T-helper 2 cell treated with Interferon-gamma antibody and Interleukin-4, amounts not matched to agents 100 ng/mL and 5 ng/mL, for 36 hours (primary cell): ENCODE measurements at regions not wholly inside any gene's neighbourhood (a gene's known extent, or its start where the extent isn't known, plus 50 kb on each side); places are given as distances from the start of the nearest gene placed in this dataset.

Source experiments
- intact Hi-C: fragments of 100-400 bp; cut with micrococcal nuclease; formaldehyde crosslinking; loops from one replicate; pipeline ENCODE4 v1.15.1; 2023

DNA sequence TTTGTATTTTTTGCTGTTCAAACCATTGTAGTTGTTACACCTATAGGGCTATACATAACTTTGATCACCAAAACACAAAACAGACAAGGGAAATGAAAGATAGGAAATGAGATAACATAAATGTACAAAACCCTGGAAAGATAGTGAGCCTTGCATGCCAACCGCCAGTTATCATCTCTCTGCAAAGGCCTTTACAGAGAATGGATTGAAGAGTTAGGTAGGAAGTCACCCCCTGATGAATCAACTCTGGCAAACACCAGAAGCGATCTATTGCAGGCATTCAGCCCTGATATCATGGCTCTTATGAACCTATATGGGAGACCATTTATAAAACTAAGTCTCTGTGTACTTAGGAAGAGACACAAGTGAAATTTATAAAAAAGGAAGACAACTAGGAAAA is 588.0 kb downstream of the TUSC7 start:
- intact Hi-C loops = no loop called here

DNA sequence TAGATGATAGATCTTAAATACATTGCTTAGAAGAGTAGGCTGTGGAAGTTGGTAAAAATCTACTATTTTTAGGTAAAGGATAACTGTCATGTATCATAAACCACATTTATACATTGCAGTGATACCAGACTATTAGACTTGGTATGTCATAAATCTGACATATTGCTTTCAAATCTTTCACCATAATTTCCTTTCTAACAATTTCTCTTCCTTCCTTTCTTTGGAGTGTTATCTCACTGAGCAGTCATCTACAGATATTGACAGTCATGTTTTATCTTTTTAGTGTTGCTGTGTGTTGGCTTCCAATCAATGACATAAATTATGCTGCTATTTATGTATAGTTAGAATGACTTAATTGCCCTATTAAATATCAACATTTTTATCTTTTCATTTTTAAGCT is 588.7 kb downstream of the TUSC7 start:
- intact Hi-C loops = no loop called here

DNA sequence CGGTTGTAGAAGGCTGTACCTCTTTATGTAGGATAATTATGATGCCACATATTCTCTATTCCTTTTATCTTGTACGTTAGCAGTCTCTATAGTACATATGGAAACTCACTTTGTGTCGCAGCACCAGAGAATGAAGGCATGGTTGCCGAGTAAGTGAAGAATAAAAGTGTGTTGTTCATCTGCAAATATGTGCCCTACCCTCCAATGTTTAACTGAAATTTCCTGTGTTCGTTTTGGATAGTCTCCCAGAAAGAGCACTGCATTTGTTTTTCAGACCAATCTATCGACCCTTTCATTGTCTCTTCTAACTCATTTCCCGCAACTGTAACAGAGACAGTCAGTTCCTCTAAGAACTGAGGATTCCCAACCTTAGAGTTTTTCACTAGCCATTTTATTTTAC is 592.8 kb downstream of the TUSC7 start:
- intact Hi-C loops = no loop called here

DNA sequence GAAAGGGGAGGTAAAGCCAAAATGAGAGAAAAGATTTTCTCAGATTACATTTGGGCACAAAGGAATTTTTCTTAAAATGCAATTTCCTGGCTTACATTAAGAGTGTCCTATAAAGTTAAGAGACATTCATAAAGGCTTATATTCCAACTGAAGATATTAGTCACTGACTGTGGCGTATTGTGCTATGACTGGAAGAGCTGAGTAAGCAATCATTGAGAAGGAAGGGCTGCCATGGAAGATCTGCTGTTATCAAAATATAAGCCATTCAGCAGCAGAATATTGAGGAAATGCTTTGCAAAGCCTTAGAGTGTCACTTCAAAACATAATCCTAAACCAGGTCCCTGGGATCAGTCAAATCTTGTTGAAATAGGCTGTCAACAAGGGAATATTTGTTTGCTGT is 593.9 kb downstream of the TUSC7 start:
- intact Hi-C loops = no loop called here

DNA sequence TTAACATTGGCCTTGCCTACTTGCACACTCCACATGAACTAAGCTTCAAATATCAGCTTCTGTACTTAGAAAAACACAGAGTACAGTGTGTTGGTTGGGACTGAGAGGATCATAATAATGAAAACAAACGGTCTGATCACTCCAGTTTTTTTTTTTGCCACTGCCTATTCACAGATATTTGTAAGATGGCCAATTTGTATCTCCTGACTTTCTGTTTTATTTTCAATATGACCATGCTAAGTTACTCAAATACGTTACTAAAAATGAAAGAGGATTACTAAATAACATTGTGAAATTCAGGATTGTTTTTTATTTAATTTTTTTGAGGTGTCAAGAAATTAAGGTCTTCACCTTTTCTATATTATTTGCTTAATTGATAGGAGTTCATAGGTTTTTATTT is 595.1 kb downstream of the TUSC7 start:
- intact Hi-C loops = no loop called here

DNA sequence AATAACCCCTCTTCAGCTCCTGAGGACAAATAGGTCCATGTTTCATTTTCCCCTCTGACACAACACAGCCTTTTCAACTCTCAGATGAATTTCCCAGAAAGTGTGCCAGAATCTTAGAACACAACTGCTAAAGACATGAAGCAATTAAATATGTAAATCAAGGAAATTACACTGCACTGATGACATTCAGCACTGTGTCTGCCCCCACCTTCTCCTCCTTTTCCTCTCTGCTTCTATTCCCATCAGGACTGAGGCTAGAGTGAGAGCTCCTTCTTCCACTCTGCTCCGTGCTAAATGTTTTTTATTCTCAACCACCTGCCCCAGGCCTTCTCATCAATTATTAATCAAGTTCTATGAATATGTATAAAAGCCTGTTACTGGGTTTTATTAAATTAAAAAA is 596.1 kb downstream of the TUSC7 start:
- intact Hi-C loops = no loop called here

DNA sequence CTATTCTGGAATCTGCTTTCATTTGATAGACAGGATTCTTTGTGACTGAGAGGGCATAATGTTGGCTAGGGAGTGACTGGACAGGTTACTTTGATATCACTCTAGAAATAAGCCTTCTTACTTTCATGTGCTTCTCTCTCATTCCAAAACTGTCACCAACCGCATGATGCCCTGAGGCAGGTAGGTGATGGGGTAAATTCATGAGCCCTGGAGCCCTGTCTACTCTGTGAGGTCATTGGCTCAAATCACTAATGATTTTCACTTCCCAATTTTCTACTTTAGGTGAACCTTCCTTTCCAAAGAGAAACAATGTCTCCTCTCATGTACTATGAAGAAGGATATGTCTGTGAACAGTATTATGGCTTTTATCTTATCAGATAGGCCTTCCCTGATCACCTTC is 596.7 kb downstream of the TUSC7 start:
- intact Hi-C loops = no loop called here

DNA sequence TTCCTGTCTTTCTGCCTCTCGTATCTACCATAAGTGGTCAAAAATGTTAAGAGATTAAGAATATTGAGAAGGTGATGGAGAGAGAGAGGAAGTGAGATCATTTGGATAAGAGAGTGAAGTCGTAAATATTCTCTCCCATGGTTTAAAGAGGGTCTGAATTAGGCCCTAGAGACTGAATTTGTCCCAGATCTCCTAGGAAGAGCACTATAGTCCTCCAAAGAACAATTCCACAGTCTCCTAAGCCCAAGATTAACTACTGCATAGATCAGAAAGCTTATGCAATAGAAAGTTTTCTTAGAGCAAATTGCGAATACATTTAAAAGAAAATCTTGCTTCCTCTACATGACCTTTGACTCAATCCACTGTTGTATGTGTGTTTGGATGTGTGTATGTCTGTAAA is 598.8 kb downstream of the TUSC7 start:
- intact Hi-C loops = no loop called here

DNA sequence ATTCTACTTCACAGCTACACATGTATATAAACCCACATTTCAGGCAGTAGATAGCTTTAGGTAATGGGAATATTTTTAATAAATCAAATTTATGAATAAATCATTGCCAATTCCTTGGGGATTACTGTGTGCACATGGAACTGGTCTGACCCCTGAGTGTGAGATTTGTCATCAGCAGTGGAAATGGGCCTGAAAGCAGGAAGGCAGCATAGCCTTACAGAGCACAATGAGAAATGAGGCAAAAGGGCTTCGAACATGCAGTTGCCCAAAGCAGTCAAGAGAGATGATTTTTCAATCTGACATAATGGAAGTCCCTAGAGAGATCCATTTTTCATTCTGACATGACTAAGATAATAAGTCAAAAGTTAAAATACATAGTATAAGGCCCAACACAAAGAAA is 599.2 kb downstream of the TUSC7 start:
- intact Hi-C loops = no loop called here

DNA sequence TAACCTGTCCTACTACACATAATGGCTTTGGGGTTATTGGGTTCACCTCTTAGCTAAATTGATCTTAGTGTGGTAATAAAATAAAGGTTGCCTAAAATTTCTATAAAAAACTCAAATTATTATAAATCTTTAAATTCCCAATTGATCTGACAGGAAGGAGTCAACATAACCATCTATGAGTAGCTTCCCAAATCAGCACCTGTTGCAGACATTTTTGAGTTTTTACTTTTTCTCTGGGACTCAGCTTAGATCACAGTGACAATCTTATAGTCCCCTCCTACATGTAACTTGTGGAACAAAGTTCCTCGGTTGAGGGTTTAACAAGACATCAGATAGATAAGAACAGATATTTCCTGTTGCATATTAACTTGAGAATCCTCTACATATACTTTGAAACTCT is 601.0 kb downstream of the TUSC7 start:
- intact Hi-C loops = no loop called here

DNA sequence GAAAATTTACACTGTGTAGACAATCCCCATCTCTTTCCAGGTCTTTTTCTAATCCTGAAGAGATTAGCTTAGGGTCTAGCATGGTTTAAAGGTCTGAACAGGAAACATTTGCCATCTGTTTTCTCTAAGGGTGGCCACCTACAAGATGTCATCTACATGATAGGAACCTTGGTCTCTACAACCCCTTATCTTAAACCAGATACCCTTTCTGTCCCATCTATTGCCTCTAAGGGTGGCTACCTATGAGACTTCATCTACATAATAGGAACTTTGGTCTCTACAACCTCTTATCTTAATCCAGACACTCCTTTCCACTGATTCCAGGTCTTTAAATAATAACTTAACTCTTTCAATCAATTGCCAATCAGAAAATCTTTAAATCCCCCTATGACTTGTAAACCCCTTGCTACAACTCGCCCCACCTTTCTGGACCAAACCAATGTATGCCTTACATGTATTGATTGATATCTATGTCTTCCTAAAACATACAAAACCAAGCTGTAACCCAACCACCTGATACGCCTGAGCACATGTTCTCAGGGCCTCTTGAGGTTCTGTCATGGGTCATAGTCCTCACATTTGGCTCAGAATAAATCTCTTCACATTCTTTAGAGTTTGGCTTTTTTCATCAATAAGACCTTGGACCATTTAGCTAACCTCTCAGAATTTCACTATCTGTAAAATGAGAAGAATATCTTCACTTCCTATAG is 605.0 kb downstream of the TUSC7 start:
- intact Hi-C loops = no loop called here

DNA sequence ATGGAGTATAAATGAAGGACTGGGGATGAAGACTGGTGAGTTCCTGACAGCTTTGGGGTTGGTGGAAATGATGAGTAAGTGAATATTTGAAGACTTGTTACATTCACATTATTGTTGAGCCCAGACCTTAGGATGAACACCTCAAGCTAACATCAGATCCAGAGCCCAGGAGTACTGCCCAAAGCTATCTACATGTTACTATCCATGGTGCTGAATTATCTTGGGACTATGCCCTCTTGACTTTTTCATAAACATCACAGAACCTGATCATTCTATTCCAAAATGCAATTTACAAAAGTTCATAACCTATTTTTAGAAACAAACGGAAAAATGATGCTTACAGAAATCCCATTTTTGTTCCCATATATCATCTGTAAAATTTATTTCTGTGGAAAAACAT is 613.3 kb downstream of the TUSC7 start:
- intact Hi-C loops = no loop called here

DNA sequence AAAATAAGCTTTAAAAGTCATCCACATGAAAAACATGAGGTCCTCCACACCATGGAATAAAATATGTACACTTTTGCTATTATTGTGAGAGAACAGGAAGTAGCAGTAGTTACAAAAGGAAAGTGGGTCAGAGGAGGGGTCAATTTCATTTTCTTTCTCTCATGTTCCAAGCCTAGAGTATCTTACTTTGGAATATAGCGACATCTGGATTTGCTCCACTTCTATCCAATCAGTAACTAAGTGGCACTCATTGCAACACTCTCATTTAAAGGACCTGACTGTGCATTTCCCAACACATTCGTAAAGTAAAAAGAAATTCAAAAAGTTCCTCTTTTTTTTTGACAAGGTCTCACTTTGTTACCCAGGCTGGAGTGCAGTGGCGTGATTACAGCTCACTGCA is 637.3 kb downstream of the TUSC7 start:
- intact Hi-C loops = no loop called here

DNA sequence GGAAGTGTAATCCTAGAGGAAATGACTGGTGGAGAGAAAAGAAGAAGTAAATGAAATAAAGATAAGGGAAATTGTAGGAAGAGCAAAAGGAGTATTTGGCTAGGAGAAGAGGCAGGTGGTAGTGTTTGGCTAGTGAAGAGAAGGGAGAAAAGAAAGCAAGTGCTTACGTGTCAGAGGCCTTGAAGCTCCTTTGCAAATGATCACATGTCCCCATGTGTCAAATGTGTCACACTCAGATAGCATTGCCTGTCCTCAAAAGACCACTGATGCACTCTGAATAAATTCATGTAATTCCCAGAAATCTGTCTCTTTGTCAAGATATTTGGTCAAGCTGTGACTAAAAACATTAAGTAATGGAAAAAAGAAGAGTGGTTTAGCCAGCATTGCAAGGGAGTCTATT is 639.3 kb downstream of the TUSC7 start:
- intact Hi-C loops = no loop called here

DNA sequence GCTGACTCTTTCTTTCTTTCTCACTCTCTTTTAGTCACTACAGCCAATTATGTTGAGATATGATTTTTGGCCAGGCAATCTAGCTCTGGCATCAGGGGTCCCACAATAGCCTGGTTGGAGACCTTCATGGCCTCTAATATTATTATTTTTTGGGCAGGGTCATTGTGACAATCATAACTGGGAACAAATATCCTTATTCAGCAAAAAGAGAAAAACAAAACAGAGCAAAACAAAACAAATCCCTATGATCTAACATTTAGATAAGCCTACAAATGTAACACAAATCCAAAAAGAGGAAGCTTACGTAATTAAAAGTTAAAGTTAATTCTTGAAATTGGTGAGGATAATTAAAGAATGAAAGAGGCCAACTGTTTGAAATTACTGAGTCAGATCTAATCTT is 640.0 kb downstream of the TUSC7 start:
- intact Hi-C loops = no loop called here

DNA sequence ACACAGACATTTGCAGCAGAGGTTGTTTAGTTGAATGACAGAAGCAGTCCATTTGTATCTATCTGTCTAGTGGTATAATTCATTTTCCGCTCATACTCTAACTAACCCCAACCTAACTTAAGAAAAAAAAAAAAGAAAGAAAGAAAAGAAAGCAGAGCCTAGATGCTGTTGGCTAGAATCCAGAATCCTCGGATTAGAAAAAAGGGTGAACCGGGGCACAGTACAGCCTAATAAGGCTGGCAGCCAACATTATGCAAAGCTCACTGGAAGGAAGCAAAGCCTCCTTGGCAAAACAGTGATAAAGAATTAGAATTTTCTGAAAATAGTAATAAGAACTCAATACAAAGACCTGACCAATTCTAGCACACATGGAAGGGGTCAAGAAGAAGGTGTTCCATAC is 640.8 kb downstream of the TUSC7 start:
- intact Hi-C loops = no loop called here

DNA sequence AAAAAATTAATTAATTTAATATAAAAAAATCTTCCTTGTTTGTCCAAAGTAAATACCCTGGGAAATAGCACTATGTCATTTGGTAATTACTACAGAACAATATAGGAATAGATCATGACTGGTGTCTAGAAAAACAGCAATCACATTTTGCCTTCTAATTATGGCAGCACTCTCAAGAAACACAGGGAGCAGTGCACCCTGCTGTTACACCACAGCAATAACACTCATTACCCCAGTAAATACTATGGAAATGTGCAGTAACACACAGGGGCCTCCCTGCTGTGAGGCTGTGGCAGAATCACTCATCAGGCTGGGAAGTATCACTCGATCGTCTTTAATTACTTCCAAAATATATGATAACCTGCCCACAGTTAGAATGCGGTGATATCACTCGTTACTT is 646.0 kb downstream of the TUSC7 start:
- intact Hi-C loops = no loop called here

DNA sequence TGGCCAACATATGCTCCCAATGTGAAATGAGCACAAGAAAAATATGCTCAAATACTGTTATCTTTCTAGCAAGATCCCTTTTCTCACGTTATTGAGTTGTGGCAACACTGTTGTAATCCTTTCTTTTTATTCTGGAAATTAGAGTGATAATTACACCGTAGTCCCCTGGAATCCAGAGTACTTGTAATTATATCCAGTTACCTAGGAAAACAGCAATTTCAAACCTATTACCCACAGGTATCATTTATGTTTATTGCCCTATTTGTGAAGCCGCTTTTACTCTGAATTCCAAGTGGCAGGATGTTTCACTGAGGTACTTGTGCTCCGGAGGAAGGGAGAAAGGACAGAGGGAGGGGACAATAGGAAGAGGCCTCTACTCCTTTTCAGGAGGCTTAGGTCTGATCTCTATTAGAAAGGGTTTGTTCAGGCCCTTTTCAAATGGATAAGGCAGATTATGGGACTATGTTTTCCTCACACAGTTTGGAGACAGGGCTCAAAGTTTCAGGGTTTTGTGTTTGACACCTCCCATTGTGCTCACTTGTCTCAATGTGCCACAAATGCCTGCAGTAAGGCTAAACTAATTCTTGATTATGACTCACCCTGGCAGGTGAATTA is 646.6 kb downstream of the TUSC7 start:
- intact Hi-C loops = no loop called here

DNA sequence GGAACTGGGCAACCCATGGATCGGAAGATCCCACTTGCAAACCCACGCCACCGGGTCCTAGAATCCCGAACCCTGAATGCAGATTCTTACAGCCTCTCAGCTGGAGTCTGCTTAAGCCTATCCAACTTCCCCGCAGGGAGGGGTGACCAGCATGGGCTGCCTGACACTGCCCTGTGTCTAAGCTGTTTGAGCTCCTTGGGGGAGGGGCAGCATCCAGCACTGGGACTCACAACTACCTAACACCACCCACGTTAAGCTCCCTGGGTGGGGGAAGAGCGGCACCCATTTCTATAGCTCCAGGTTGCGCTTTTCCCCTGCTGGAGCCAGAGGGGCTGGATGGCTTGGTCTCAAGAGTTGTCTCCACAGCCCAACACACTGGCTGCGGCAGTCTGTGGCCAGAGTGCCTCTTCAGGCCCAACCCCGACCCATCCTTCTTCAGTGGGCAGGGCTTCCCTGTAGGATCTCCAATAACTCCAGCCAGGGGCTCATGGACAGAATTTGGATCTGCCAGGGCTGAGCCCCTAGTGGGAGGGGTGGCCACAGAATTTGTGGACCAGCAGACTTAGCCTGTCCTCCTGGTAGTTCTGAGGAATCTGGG is 649.2 kb downstream of the TUSC7 start:
- intact Hi-C loops = no loop called here

DNA sequence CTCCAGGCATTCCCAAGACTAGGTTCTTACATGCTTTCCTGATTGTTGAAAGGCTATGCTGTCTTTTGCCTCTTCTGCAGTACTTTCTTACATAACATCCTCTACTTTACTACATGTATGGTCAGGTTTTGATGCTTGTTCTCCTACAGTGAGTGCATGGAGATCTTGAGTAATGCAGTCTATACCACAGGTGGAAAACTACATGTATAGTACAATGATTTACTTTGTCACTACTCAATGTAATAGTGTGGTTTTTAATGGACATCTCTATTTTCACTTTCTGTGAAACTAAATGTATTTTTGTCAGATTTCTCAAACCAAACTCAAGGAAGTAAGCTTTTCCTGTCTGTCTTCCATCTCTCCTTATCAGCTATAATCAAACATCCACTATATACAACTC is 657.0 kb downstream of the TUSC7 start:
- intact Hi-C loops = no loop called here

DNA sequence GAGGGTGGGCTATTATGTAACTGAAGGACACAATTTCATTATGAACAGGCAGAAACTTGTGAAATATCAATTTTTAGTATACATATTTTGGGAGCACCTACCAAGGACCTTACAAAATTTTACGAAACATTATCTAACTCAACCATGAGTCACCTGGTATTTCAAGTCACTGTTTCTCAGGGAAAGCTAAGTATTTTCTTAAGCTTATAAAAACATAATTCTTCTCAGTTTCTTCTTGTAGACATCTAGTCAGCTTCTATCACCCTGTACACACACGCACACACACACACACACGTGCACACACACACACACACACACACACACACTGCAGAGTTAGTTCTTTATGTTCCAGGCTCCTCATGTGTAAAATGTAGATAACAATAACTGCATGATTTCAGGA is 658.3 kb downstream of the TUSC7 start:
- intact Hi-C loops = no loop called here

DNA sequence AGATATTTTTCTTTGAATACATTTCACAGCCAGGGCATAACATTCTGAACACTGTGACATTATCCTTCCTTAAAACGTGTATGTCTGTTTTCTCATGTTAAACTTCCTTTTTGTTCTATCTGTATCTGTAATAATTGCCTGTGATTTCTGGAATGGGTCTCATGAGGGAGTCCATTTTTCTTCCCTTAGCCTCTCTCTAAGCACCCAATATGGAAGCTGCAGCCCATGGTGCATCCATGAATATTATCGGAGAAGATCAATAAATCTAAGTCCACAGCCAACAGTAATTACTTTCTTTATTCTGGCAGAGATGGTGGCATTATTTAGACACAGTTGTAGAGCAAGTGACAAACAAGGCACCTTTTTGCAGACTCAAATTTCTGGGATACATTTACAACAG is 671.1 kb downstream of the TUSC7 start:
- intact Hi-C loops = no loop called here

DNA sequence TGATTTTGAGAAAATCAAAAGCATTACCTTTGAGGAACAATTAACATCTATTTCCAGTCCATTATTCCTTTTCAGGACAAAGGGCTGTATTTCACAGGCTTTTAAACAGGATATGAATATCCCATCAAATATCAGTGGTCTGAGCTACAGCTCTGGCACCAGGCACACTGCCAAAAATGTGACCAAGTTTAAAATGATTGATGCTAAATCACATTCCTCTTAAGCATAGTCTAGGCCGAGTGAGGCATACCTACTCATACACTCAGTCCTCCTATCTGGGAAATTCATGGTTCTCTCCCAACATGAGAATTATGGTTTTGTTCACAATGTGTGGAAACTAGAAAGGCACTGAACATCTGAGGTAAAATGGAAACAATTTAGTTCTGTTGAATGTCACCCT is 683.5 kb downstream of the TUSC7 start:
- intact Hi-C loops = no loop called here
